NCI-H2081 (cell line): ENCODE measurements at regions not wholly inside any gene's neighbourhood (a gene's known extent, or its start where the extent isn't known, plus 50 kb on each side); places are given as distances from the start of the nearest gene placed in this dataset.
A peak's percentile ranks its signal among the peaks of the same experiment; 100 is the strongest.
"Not testable (repeated sequence)": the region's sequence is repeated elsewhere in the genome, so short reads cannot be mapped to it uniquely, and the experiment has no call there.

ENCODE experiments used
- DNase-seq, 2 experiments: peaks; one replicate each; lab custom pipeline; 2025; lab: John Stamatoyannopoulos, UW

GRCh38 chr7:112540839-112541577, 60.2 kb downstream of the LSMEM1 start:
- no peak for DNase-seq

DNA sequence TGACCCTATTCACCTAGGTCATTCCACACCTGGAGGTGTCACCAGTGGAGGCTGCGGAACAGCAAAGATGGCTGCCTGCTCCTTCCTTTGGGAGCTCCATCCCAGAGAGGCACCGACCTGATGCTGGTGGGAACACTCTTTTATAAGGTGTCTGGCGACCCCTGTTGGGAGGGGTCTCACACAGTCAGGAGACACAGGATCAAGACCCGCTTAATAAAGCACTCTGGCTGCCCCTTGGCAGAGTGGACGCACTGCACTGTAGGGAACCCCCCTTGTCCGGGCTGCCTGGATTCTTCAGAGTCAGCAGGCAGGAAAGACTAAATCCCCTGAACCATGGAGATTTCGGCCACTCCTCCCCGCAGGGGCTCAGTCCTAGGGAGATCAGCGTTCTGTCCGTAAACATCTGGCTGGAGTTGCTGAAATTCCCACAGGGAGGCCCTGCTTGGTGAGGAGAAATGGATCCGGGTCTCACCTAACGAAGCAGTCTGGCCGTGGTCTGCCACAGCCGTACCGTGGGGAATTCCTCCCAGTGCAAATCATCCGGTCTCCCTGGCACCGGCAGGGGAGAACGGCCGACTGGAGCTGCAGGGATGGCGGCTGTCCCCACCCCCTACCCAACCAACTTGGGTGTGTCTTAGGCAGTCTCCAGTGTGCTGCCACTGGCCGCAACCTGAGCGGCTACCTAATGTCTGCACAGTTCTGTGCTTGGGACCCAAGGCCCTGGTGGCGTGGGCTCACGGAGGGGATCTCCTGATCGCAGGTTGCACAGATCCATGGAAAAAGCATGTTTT, 66.1 kb downstream of the LSMEM1 start:
- DNase-seq = no peak

GRCh38 chr7:112547916-112548315, 67.1 kb downstream of the LSMEM1 start:
- DNase-seq = no peak

DNA sequence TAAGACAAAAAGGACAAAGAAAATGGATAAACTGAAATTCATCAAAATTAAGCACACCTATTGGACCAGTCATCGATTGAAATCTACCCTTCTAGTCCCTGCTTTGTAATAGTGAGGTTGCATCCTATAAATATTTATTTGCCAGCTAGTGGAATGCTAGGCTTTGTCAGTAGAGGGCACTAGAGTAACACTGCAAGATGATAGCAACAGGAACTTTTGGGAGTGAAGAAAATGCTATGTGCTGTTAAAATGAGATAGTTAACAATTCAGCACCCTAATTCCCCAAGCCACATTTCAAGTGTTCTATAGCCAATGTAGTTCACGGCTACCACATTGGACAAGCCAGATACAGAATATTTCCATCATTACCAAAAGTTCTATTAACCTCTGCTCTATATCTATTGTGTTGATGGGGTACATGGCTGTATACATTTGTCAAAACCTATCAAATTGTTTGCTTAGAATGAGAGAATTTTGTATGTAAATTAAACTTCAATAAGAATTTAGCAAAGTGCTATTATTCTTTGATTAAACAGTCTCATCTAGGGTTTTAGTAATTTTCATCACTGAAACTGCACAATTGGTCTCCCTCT, 69.8 kb downstream of the LSMEM1 start:
- DNase-seq = peak; percentile 54 to 62

GRCh38 chr7:112551521-112551920, 70.7 kb downstream of the LSMEM1 start:
- DNase-seq = not testable (repeated sequence)

- DNase-seq = no peak
Measured at GRCh38 chr7:112554591-112554990, 73.8 kb downstream of the LSMEM1 start.

- DNase-seq = no peak
Measured at GRCh38 chr7:112556633-112557032, 75.8 kb downstream of the LSMEM1 start.

- DNase-seq = peak; percentile 8 to 66
Measured at GRCh38 chr7:112566442-112567324, 85.9 kb downstream of the LSMEM1 start.

DNA sequence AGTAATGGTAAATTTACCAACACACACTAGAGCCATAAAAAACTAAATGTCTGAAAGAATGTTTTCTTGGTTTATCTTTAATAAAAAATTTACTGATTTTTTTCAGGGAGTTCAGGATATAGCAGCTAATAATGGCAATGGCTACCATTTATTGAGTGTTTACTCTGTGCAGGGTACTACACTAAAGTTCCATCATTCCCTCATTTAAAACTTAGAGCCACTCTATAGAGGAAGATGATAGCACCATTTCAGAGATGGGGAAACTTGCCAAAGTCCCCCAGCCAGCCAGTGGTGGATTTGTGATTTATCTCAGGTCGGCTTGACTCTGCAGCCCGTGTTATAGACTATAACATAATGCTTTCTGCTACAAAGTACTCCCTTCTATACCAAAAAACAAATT, 86.6 kb downstream of the LSMEM1 start:
- no peak for DNase-seq

DNA sequence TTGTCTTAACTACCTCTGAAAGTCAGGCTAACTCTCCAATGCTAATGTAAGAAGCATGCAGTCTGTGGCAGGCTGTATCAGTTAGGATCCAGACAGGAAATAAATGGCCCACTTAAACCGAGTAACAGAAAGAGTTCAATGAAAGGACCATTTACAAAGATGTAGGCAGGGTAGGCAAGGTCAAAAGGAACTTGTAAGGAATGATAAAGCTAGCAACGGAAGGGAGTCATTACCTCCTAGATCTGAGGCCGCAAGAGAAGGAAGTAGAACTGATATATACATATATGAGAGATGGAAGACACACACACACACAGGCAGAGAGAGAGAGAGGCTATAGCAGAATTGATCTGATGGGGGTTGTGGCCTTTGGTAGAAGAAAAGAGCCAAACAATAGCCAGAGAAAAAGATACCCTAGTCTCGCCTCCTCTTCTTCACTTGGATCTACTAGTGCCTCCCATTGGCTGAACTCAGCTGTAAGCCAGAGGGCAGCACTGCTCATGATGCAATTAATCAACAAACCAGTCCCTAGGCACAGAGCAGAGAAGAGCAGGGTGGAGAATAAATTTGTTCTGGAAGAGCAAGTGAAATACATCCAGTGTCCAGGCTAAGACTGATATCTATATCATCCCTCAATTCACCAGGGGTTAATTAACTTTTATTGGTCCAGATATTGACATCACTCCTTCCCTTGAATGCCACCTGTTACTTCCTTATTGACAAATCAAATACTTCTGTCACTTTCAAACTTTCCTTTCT, 91.2 kb downstream of the LSMEM1 start:
- no peak for DNase-seq

GRCh38 chr7:112572669-112573301, 92.0 kb downstream of the LSMEM1 start:
- DNase-seq = peak in 1 of 2 experiments; percentile 38

DNA sequence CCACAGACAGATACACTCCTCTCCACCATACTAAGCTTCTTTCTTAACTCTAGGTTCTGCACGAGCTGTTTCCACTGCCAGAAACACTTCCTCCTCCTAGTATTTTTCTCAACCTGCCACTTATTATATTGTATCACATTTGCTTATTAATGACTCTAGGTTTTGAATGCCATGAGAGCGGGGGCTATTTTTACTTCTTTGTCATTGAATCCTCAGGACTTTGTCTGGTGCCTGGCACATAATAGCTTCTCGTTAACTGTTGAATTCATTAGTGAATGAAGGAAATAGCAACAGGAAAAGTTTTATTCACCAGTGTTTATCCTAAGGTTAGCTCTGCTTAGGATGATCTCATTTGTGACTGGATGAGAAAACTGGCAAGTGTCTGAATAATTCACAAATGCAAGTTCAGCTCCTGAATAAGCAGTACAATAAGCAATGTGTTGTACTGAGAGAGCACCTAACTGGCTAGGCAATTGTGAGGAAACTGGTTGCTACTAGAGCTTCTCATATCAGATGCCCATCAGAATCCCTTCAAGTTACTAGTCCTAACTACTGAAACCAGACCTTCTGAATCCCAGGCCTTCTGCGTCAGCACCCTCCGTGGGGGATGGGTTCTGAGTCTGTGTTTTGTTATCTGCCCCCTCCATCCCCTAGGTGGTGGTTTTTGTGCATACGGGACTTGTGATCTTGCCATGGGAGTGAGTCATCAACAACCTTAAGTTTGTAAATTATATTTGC, 92.7 kb downstream of the LSMEM1 start:
- no peak for DNase-seq

- no peak for DNase-seq
Measured at GRCh38 chr7:112575864-112576263, 95.1 kb downstream of the LSMEM1 start.

DNA sequence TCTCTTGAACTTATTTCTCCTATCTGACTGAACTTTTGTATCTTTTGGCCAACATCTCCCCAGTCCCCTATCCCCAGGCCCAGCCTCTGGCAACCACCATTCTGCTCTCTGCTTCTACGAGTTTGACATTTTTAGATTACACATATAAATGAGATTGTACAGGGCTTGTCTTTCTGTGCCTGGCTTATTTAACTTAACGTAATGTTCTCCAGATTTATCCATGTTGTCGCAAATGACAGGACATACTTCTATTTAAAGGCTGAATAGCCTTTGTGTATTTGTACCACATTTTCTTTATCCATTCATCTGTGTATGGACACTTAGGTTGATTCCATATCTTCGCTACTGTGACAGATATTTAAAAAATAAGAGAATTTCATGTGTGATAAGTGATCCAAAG, 98.6 kb downstream of the LSMEM1 start:
- no peak for DNase-seq

GRCh38 chr7:112580717-112581435, 100.1 kb downstream of the LSMEM1 start:
- no peak for DNase-seq

- DNase-seq = no peak
Measured at GRCh38 chr7:112581529-112581928, 100.7 kb downstream of the LSMEM1 start.

DNA sequence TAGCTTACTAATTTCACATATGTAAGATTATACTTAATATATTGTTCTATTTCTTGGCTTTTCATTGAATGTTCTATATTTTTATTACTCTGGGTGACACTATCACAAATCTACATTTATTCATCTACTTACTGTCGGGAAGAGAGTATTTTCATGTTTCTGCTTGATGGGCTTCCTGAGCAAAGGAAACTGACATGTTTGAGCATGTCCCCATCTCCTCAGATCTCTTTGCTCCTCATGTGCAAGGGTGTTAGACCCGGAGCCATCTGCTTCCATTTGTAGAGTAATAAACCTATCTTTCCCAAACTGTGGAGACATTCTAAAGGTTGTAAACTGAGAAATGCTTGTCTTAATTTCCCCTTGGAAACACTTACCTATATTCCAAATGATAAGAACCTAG, 103.5 kb downstream of the LSMEM1 start:
- no peak for DNase-seq

- DNase-seq = no peak
Measured at GRCh38 chr7:112587504-112587903, 106.7 kb downstream of the LSMEM1 start.

DNA sequence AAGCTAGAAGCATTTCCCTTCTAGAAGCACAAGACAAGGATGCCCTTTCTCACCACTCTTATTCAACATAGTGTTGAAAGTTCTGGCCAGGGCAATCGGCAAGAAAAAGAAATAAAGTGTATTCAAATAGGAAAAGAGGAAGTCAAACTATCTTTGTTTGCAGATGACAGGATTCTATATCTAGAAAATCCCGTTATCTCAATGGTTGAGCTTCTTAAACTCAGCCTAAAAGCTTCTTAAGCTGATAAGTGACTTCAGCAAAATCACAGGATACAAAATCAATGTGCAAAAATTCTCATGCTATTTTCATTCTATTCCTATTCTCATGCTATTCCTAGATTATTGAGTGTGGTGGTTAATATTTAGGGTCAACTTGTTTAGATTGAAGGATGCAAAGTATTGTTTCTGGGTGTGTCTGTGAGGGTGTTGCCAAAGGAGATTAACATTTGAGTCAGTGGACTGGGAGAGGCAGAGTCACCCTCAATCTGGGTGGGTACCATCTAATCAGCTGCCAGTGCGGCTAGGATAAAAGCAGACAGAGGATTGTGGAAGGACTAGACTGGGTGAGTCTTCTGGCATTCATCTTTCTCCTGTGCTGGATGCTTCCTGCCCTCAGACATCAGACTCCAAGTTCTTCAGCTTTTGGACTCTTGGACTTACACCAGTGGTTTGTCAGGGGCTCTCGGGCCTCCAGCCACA, 111.9 kb downstream of the LSMEM1 start:
- not testable (repeated sequence) for DNase-seq
